Fibroblast of villous mesenchyme (primary cell): ENCODE measurements at regions not wholly inside any gene's neighbourhood (a gene's known extent, or its start where the extent isn't known, plus 50 kb on each side); places are given as distances from the start of the nearest gene placed in this dataset.

Experiments
- DNase-seq: peaks from one replicate; pipeline ENCODE4 v3.0.0-alpha.2; 2010; ENCODE audit warnings: low read depth
- H3K4me3 ChIP-seq: 2 replicates; pipeline ENCODE4 v1.5.1; 2011; ENCODE audit warnings: low read depth, mild to moderate bottlenecking, low read length
- TF ChIP-seq, protein P1 (sequence below): IDR thresholded peaks from 2 replicates; pipeline ENCODE4 v1.5.1; 2012; ENCODE audit warnings: low read depth, mild to moderate bottlenecking, low read length; ENCODE audit not compliant: insufficient read depth

DNA sequence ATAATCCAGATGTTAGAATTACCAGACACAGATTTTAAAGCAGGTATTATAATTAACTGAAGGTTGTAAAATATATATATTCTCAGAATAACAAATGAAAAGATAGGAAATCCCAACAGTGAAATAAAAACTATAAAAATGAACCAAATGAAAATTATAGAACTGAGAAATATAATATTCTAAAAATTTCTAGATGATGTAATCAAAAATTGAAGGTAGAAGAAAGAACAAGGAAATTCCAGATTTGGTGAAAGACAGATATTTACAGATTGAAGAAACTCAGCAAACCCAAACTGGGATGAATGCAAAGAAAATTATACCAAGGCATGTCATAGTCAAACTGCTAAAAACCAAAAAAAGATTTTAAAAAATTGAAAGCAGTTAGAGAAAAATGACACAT, 729.4 kb downstream of the MATN1 start:
- DNase-seq: no peak
- H3K4me3 ChIP-seq: no peak overlapping the region
- TF ChIP-seq, protein P1, sequence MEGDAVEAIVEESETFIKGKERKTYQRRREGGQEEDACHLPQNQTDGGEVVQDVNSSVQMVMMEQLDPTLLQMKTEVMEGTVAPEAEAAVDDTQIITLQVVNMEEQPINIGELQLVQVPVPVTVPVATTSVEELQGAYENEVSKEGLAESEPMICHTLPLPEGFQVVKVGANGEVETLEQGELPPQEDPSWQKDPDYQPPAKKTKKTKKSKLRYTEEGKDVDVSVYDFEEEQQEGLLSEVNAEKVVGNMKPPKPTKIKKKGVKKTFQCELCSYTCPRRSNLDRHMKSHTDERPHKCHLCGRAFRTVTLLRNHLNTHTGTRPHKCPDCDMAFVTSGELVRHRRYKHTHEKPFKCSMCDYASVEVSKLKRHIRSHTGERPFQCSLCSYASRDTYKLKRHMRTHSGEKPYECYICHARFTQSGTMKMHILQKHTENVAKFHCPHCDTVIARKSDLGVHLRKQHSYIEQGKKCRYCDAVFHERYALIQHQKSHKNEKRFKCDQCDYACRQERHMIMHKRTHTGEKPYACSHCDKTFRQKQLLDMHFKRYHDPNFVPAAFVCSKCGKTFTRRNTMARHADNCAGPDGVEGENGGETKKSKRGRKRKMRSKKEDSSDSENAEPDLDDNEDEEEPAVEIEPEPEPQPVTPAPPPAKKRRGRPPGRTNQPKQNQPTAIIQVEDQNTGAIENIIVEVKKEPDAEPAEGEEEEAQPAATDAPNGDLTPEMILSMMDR: no peak

DNA sequence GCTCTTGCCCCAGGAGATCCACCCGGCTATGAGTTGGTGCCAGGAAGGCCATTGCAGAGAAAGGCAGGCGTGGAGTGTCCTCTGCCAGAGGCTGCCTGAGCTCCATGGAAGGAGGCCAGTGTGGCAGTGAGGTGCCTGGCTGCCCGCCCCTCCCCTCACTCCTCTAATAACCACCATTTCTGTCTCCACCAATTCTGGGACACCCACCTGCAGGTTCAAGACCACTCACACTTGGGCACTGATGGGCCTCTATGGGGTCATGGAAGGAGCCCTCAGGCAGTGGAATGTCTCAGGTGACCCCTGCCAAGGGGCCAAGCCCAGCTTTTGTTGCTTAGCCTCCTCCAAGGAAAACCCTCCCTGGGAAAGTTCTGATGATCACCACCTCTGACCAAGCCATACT, 731.6 kb downstream of the MATN1 start:
- H3K4me3 ChIP-seq: no peak overlapping the region
- no peak for DNase-seq
- TF ChIP-seq, protein P1: no peak

- no peak for DNase-seq
- H3K4me3 ChIP-seq: no peak overlapping the region
- TF ChIP-seq, protein P1: no peak
These were observed 732.4 kb downstream of the MATN1 start for GRCh38 chr1:29991025-29991424.

DNA sequence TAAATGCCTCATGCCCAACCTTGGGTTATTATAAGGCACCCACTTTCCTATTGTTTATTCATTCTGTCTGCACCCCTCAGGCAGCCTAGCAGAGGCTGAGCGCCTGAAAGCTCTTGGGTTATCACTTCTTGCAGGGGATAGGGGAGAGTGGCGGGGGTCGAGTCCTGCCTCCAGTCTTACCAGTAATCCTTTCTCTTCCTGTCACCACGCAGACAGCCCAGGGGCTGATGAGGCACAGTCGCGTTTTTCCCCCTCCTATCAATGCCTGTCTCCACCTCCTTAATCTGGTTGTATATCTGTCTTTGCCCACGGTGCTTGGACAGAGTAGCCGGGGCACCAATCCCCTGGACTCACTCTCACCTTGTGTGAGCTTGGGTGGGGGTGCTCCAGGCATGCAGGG, 733.1 kb downstream of the MATN1 start:
- H3K4me3 ChIP-seq: no peak overlapping the region
- TF ChIP-seq, protein P1: no peak
- no peak for DNase-seq

DNA sequence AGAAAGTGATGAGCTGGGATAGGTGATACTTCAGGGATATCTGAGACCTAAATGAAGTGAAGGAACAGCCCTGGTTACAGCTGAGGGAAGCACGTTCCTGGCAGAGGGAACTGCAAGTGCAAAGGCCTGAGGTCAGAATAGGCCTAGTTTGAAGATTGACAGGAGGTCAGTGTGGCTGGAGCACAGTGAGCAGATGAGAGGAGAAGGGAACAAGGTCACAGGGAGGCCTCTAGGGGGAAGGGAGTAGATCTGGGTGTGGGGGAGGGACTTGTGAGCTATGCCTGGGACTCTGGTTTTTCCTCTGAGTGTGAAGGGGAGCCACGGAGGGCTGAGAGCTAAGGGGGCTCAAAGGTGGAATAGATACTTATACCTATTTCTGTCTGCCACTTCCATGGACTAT, 736.4 kb downstream of the MATN1 start:
- H3K4me3 ChIP-seq: no peak overlapping the region
- TF ChIP-seq, protein P1: no peak
- DNase-seq: no peak

GRCh38 chr1:29985606-29985945, 737.8 kb downstream of the MATN1 start:
- TF ChIP-seq, protein P1: no peak
- no peak for DNase-seq
- no peak overlapping the region for H3K4me3 ChIP-seq

GRCh38 chr1:29984862-29985605, 738.4 kb downstream of the MATN1 start:
- no peak overlapping the region for H3K4me3 ChIP-seq
- TF ChIP-seq, protein P1: no peak
- no peak for DNase-seq
